ENCODE measurements at regions not wholly inside any gene's neighbourhood (a gene's known extent, or its start where the extent isn't known, plus 50 kb on each side); places are given as distances from the start of the nearest gene placed in this dataset.
"Not testable (repeated sequence)": the region's sequence is repeated elsewhere in the genome, so short reads cannot be mapped to it uniquely, and the experiment has no call there.

DNA sequence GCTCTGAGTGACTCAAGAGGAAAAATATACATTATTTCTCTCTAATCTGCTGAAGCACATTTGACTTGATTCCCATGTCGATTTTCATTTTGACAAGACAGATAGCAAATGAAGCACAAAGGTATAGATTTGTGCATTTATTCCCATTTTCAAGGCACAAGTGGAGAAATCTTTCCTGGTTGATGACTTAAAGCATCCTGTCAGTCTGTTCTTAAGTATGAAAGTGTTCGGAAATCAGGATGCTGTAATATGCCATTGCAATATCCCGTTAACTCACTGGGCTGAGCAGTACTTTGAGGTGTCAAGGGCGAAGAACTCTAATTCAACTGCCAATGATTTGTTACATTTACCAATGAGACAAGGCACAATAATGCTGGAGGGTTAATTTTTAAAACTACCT, 185.2 kb upstream of the LRP1B start:
- DNase-seq = no peak

DNA sequence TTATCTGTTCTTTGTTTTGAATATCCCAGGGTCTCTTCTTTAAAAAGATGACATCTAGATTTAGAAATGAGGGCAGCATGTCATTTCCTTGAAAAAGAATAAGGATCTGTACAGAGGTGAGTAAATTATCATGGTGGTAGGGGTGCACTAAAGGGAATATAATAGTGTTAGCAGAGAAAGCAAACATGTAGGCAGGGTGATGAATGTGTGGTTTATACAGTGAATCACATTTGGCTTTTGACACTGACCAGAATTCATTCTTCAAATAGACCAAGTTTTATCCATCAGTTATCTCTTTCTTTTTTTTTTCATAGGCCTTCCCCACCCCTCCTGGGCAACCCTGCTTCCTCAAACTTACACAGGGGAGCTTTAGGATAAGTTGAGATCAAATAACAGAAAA, 184.5 kb upstream of the LRP1B start:
- no peak for DNase-seq

DNA sequence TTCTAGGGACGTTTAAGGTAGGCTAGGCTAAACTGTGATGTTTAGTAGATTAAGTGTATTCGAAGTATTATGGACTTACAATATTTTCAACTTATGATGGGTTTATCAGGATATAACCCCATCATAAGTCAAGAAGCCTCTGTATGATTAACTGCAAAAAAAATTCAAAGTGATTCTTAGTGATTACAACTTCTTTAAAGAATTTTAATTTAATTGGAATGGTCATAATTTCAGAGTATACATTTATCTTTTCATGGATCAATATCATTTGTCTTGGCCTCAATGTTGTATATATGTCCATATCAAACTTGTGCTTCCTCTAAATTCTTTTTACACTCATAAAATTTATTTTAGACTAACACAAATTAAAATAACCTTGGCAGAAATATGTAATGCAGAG, 183.3 kb upstream of the LRP1B start:
- no peak for DNase-seq

DNA sequence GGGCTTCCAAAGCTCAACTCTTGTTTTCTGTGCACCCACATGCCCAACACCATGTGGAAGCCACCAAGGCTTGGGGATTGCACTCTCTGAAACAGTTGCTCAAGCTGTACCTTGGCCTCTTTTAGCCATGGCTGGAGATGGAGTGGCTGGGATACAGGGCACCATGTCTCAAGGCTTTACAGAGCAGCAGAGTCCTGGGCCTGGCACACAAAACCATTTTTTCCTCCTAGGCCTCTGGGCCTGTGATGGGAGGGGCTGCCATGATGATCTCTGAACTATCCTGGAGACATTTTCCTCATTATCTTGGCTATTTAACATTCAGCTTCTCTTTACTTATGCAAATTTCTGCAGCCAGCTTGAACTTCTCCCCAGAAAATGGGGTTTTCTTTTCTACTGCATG, 179.7 kb upstream of the LRP1B start:
- no peak for DNase-seq

DNA sequence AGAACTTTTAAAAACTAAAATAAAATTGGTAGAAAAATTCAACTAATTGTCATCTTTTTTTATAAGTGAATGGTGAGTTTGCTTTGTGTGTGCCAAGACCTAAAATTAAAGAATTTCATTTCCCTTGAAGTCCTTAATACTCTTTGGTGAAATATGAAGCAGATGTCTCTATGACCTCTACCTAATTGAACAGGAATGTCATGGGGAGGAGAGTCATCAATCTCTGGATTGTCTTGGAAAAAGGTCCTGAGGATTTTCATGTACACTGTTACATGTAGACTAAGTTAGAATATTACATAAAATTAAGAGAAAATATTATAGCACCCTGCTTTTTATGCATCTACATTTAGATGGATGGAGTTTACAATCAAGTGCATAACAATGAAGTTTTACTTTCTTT, 177.9 kb upstream of the LRP1B start:
- no peak for DNase-seq

DNA sequence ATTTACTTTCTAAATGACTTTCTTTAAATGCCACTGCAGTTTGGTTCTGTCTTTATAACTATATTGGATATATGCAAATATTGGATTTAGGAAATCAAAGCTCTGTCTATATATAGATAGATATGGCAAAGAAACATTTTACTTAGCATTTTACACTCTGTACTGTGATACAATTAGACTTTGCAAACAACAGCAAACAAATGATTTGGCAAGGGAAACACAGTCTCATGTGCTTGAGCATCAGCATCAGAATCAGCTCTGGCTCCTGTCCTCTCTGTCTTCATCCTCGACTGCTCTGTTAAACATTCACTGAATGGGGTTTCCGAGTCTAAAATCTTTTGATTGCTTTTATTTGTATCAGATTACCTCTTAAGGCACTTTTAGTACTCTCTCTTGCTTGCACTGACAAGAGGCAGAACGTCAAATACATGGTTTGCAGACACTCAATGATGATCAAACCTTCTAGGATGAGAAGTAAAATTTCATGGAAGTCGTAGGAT, 176.8 kb upstream of the LRP1B start:
- no peak for DNase-seq

DNA sequence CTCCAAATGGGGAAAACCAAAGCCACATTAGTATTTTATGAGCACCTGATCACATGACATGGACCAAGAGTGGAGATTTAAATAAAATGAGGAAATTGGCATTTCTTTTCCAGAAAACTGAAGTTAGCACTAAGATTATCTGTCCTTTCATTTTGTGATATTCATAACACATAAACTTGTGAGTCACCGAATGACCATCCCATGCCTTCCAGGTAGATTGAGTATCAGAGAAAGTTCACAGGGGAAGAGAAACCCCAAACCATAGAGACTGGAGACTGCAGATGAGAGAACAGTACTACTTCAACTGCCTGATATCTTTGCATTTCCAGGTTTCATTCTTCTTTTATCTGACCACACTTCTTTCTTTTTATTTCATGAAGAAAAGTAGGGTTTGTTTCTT, 176.3 kb upstream of the LRP1B start:
- no peak for DNase-seq

DNA sequence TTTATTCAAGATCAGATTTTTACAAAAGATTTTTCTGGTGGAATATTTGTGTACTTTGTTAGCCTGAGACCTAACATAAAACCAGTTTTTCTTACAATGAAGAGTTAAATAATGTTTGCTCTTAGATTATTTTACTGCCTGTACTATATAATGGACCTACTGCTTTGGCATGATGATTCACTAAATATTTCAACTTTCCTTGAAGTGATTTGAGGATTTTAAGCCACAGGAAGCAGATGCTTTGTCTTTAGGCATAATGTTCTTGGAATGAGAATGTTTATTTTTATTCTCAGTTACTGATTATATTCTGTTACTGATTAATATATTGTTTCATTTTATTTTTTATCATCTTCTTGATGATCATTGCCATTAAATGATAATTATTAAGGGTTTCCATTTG, 175.3 kb upstream of the LRP1B start:
- DNase-seq = no peak

DNA sequence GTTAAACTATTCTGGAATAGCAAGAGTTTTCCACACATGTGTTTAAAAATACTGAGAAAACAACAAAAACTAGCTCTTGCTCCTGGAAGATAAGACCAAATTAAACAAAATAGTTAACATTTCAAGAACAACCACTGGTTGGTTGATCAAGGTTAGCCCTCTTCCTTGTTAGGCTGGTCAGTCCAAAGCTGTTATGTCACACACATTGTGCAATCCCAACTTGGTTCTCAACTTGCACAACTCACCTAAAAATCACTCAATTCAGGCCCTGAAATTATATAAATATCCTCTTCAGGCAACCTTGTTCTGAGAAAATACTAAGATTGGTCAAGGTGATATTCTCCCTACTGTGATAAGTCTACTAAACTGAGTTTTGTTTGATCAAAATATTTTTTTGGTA, 169.7 kb upstream of the LRP1B start:
- DNase-seq = no peak

DNA sequence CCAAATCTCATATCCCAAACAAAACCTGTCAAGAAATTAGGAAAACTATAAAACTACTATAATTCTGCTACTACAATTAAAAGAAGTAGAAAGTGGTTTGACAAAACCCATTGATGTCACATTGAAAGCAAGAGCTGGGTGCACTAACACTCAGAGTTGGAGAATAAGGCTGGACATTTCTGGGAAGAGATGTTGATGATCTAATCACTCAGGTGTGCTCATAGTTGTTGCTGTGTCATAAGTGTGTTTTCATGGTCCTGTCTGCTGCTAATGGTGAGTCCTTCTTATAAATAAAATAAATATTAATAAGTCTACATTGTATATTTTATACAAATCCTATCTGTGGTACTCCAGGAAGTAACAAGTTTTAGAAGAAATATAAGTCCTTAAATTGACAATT, 168.2 kb upstream of the LRP1B start:
- no peak for DNase-seq

DNA sequence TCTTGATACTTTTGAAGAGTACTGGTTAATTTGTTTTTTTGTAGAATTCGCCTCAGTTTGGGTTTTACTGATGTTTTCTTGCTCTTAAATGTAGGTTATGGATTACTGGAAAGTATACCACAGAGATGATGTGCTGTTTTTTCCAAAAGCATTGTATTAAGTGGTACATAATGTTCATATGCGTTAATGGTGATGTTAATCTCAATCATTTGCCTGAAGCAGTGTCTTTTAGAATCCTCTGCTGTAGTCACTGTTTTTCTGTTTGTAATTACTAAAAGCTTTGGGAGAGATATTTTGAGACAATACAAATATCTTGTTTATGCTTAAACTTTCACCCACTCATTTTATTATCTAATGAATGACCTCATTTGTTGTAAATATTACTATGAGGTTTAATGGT, 163.4 kb upstream of the LRP1B start:
- no peak for DNase-seq

DNA sequence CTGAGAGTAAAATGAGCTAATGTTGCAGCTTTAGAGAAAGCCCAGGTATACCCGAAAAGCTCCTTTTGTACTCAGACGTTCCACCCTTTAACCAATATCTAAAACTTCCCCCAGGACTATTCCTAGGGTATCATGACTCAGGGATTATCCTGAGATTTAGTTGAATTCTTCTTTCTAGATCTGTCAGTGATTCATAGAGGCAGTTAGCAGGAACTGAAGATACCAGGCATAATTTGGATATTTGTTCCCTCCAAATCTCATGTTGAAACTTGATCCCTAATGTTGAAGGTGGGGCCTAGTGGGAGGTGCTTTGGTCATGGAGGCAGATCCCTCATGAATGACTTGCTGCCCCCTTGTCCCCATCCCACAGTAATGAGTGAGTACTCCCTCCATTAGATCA, 161.2 kb upstream of the LRP1B start:
- no peak for DNase-seq

DNA sequence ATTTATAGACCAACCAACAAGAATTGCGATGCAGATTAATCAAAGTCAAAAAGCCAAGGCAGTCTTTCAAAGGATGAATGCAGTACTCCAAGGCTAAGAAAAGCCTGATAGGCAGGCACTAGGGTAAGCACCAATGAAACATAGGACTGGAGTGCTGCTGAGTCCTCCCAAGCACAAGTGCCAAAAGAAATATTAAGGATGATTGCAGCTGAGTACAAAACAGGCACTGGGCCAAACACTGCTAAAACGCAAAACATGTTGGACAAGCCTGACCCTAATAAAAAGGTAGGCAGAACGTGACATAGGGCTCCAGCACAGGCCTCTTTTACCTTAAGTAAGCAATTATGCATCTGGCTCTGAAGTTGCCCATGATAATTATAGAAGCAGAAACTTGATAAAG, 160.1 kb upstream of the LRP1B start:
- DNase-seq = no peak

DNA sequence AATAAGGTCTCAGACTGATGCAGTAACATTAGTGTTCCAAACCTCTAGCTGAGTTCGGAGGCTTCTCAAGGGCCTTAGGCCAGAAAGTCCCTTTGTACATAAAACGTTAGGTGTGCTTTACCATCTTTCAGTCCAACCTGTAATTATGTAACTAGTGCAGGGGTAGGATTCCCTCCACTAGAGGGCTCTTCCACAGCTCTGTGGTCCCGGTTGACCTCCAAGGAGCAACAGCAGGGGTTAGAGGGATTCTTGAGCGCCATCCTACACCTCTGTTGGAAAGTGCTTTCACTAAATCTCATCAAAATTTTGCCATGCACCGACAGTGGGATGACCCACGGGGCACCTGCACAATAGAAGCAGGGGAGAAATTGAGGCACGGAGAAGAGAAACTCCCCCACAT, 155.8 kb upstream of the LRP1B start:
- DNase-seq = no peak

DNA sequence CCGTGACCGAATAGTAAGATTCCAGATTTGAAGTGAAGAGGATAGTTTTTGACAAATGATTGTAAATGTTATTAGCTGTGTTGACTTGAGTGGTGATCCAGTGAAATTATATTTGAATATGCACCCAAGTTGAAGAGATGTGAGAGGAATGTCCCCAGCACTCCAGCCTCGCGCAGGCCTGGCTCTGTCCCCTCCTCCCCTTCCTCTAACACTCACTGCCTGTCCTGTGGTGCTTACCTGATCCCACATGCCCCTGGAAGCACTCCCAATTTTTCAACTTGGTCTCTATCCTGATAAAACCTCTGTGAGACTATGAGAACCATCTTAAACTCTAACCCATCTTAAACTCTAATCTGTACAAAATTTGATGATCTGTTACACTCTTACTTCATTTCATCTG, 154.7 kb upstream of the LRP1B start:
- no peak for DNase-seq

DNA sequence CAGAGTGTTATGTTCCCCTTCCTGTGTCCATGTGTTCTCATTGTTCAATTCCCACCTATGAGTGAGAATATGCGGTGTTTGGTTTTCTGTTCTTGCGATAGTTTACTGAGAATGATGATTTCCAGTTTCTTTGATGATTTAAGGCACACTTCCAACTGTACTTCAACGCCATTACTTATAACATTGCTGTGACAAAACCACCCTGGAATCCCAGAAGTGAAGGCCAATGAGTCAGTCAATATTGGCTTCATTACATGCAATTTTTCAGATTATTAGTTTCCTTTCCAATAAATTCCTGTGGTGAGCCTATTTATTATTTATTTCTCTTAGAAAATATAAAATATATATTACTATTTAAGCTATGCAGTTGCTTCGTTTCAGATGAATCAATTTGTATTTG, 153.5 kb upstream of the LRP1B start:
- not testable (repeated sequence) for DNase-seq

DNA sequence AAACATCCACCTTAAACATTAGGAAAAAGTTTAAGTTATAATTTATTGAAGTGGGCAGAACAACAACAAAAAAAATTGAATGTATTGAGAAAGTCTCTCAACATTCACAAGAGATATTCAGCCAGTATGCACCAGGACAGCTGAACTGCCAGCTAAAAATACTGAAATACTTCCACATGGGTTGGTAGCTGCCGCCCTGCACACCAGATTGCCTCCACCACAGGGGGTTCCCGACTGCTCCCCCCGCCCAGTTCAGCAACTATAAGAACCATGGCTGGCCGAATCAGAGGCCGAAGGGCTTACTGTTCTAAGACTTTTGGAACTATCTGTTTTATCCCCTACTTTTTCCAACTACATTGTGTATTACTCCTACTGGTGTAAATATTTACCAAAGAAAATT, 150.0 kb upstream of the LRP1B start:
- no peak for DNase-seq

DNA sequence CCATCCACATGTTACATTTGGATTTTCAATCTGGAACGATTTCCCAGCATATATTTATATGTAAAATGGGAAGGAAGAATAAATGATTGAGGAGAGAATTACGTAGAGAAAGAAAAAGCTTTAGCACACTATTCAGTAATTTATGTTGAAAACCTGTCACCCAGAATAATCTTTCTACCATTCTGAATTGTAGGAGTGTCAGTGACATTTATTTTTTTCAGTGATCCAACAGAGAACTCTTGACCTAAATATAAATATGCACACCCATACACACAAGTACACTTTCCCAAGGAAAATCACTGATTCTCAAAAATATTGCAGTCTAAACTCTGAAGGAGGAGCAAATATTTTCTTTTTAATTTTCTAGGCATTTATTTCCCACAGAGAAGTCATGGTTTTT, 140.2 kb upstream of the LRP1B start:
- DNase-seq = no peak

DNA sequence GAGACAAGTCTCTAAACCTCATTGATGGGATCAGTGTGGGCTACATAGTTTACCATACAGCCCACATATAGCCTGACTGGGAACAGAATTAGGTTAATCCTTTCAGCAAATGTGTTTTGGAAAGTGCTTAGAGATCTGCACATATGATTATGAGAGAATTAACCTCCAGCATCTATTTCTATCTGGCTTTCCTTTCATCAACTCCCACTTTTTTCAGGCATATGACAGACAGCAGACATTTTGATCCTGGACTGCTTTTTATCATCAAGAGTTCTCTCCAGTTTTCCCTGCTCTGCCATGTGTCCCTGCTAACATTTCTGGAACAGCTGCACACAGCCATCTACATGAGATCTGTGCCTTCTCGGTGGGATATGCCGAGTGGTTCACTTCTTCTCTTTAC, 139.5 kb upstream of the LRP1B start:
- DNase-seq = no peak

DNA sequence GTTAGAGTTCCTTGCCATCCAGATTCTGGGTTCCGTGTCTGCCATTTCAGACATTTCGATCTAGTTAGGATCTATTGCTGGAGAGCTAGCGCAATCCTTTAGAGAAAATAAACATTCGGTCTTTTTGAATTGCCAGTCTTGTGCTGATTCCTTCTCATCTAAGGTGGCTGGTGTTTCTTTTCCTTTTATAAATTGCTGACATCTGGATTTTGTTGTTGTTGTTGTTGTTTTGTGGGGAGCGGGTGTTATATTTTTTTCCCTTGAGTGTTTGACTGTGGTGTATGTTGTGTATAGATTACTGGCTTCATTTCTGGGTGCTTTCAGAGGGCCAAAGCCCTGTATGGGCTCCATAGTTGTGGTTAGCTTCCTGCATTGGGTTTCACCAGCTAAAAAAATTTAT, 128.5 kb upstream of the LRP1B start:
- DNase-seq = no peak

DNA sequence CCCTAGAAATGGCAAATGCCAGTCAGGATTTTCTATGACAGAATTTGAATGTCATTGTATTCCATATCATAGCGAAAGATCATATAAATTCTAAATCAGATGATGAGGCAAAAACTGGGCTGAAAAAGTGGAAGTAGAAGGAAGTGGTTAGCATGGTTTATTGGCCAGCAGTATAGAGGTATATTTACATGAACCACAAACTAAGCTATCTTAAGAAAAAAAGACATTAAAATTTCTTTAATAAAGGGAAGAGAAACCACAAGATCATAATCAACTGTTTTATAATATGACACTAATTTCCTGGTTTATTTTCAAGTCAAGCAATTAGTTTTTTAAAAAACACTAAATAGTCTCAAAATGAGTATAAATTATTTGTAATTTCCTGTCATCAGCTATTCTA, 123.2 kb upstream of the LRP1B start:
- DNase-seq = no peak

DNA sequence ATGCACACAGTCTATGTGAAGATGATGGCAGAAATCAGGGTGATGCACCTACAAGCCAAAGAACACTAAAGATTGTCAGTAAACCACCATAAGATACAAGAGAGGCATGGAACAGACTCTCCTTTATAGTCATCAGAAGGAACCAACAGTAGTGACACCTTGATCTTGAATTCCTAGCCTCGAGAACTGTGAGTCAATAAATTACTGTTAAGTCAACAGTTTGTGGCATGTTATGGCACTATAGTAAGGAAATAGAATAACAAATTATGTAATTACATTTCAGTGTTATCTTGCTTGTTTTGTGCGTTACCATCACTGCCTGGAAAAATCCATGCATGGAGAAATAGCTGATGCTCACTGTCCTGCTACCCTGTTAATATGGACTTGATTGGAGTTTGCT, 110.2 kb upstream of the LRP1B start:
- DNase-seq = no peak

DNA sequence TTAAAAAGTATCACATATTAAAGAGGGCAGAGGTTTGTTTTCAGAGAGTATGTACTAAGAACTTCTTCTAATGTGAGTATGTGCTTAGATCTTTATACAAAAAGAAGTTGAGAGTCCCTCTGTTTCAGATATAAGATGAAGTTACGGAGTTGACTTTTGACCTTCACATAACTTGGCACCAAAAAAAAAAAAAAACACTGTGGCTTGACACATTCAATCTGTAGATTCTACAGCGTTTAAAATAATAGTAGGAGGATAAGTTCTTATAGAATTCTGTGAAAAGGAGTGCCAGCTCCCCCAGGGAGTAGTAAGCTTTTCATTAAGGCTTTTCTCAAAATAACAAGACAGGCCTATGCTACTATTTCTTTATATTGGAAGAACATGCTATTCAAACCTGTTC, 105.4 kb upstream of the LRP1B start:
- DNase-seq = no peak

DNA sequence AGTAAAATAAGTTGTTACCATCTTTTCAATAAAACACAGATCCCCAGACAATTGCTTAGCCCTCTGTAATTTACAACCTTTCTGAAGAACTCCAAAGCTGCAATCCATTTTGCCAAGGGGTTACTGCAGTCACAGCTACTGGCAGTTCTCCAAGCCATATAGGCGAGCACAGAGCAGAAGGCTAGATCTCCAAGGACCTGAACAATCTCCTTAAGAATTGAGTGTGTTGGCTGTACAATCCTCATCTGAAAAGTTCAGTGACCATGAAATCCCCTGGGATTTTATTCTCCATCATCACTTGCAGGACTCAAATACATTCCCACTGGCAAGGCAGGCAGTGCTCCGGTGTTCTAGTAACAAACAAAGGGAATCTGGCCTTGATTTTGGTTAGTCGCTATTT, 103.9 kb upstream of the LRP1B start:
- no peak for DNase-seq

DNA sequence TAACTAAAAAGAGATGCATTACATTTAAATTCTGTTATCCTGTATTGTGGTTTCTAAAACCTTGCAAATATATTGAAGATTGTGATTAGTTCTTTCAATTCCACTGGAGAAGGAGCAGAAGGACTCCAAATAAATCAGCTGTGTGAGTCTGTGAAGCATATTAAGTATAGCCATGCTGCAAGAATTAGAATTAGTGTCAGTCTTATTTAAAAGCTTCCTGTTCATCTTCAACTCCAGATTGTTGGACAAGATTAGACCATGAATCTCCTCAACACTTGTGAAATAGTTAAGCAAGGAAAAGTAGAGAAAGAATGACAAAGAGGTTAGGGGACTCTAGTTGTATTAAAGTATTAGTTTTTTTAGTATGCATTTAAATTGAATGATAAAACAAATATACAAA, 92.5 kb upstream of the LRP1B start:
- DNase-seq = no peak

DNA sequence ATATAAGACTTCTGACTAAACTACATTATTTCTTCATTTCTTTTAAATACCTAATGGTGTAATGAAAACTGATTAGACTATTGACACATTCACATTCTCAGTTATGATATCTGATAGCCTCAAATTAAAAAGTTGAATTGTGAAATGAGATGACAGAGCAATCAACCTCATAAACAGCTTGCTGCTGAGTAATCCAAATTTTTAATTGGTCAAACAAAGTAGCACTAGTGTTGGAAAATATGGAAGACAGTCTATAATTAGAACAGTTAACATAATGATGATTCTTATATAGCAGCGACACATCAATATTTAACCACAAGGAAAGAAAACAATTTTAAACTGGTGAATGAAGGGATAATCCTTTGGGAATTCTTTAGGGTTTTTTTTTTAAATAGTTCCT, 91.9 kb upstream of the LRP1B start:
- no peak for DNase-seq
